ENCODE measurements at regions not wholly inside any gene's neighbourhood (a gene's known extent, or its start where the extent isn't known, plus 50 kb on each side); places are given as distances from the start of the nearest gene placed in this dataset.

DNA sequence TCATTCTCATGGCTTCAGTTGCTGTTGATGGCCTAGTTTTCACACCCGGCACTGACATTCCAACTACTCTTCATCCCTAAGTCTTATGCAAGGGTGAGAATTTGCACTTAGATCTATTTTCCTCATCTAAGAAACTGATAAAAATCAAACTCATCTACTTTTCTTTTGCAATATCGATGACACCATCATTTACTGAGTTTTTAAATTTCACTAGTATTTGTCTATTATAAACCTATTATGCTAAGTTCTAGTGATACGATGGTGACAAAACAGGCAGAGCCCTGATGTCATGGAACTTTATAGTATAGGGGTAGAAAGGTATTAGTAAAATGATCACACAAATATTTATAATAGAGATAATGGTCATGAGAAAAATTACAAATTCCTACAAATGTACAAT, 167.9 kb upstream of the CITED2 start:
- peaks cover 2% of the 10 kb centered on the region for H3K27me3 Mint-ChIP-seq (ENCODE audit: insufficient read depth)
- no peaks in the 10 kb centered on the region for H3K36me3 Mint-ChIP-seq (ENCODE audit: low read depth)
- Histone ChIP-seq H3K27me3 (ENCODE audit: control insufficient read depth, insufficient read depth, low read length, poor library complexity, severe bottlenecking) (no peaks in the 10 kb centered on the region), H3K27ac (ENCODE audit: low read depth, low read length) (no peak overlapping the region), H3K9ac (ENCODE audit: extremely low read depth, low read length, poor library complexity, severe bottlenecking) (no peak overlapping the region), H3K36me3 (ENCODE audit: control insufficient read depth, insufficient read depth, low read length) (no peaks in the 10 kb centered on the region), H3K4me3 (ENCODE audit: low read length) (no peak overlapping the region), H3K9me3 (ENCODE audit: control insufficient read depth, low read length) (no peaks in the 10 kb centered on the region), H3K4me1 (ENCODE audit: control insufficient read depth, insufficient read depth, low read length) (peaks cover 9% of the 10 kb centered on the region)
- TF ChIP-seq, protein P1, sequence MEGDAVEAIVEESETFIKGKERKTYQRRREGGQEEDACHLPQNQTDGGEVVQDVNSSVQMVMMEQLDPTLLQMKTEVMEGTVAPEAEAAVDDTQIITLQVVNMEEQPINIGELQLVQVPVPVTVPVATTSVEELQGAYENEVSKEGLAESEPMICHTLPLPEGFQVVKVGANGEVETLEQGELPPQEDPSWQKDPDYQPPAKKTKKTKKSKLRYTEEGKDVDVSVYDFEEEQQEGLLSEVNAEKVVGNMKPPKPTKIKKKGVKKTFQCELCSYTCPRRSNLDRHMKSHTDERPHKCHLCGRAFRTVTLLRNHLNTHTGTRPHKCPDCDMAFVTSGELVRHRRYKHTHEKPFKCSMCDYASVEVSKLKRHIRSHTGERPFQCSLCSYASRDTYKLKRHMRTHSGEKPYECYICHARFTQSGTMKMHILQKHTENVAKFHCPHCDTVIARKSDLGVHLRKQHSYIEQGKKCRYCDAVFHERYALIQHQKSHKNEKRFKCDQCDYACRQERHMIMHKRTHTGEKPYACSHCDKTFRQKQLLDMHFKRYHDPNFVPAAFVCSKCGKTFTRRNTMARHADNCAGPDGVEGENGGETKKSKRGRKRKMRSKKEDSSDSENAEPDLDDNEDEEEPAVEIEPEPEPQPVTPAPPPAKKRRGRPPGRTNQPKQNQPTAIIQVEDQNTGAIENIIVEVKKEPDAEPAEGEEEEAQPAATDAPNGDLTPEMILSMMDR (conservative IDR thresholded peaks at IDR 0.05): no peak
- H3K27ac Mint-ChIP-seq: no peak overlapping the region
- 85% methylated on average over 1 of the region's 3 CpGs; no CpG with 5 or more reads in 1 of the 2 experiments for WGBS, 2 experiments (ENCODE audit: insufficient coverage in 1 of 2, insufficient read length in 1 of 2)
- no peak for DNase-seq
- no peak overlapping the region for H3K4me3 Mint-ChIP-seq
- H3K4me1 Mint-ChIP-seq: peaks cover 42% of the 10 kb centered on the region
- no peaks in the 10 kb centered on the region for H3K9me3 Mint-ChIP-seq

DNA sequence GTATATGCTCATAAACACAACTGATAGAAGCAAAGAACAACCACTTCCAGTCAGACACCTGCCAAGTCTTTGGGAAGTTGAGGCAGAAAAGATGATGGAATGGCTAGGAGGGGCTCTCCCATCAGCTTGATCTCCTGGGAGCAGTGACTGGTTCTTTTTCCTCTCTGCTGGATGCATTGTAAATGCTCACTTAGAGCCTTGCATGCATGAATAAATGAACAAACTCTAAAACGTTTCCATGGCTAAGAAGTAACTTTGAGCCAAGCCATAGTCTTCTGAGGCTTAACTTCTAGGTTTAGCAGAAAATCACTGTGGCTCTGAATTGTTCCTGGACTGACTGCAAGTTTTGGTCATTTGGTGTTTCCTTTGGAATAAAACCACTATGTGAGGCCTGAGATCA, 166.4 kb upstream of the CITED2 start:
- Histone ChIP-seq H3K4me1 (ENCODE audit: control insufficient read depth, insufficient read depth, low read length) (peaks cover 9% of the 10 kb centered on the region), H3K4me3 (ENCODE audit: low read length) (no peak overlapping the region), H3K36me3 (ENCODE audit: control insufficient read depth, insufficient read depth, low read length) (no peaks in the 10 kb centered on the region), H3K27me3 (ENCODE audit: control insufficient read depth, insufficient read depth, low read length, poor library complexity, severe bottlenecking) (no peaks in the 10 kb centered on the region), H3K9ac (ENCODE audit: extremely low read depth, low read length, poor library complexity, severe bottlenecking) (no peak overlapping the region), H3K9me3 (ENCODE audit: control insufficient read depth, low read length) (no peaks in the 10 kb centered on the region), H3K27ac (ENCODE audit: low read depth, low read length) (no peak overlapping the region)
- no peak for DNase-seq
- Mint-ChIP-seq H3K36me3 (ENCODE audit: low read depth) (no peaks in the 10 kb centered on the region), H3K9me3 (no peaks in the 10 kb centered on the region), H3K27ac (no peak overlapping the region), H3K4me3 (no peak overlapping the region), H3K27me3 (ENCODE audit: insufficient read depth) (peaks cover 5% of the 10 kb centered on the region), H3K4me1 (peaks cover 41% of the 10 kb centered on the region)
- TF ChIP-seq, protein P1 (conservative IDR thresholded peaks at IDR 0.05): no peak
- 57 to 69% methylated on average over 1 of the region's 1 CpG for WGBS, 2 experiments (ENCODE audit: insufficient coverage in 1 of 2, insufficient read length in 1 of 2)

DNA sequence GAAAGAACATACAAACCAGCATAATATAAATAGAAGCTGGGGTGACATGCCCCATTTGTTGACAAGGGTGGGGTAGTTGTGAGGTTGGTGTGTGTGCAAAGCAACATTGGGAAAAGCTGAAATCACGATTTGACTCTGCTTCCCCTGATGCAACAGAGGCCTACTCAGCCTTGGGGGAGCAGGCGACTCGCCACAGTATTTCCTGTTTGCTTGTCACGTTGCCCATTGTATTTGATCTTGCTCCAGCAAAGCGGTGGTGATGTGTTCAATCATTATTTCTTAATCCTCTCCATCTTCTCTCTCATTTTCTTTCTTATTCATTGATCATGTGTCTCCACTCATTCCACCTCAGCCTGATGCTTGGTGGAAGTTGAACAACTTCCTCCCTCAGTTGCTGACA, 165.8 kb upstream of the CITED2 start:
- H3K27ac ChIP-seq (ENCODE audit: low read depth, low read length): no peak overlapping the region
- DNase-seq: no peak
- WGBS, 2 experiments (ENCODE audit: insufficient coverage in 1 of 2, insufficient read length in 1 of 2): 85 to 91% methylated on average over 4 to 5 of the region's 5 CpGs
- Mint-ChIP-seq H3K36me3 (ENCODE audit: low read depth) (no peaks in the 10 kb centered on the region), H3K27ac (no peak overlapping the region), H3K4me3 (no peak overlapping the region), H3K27me3 (ENCODE audit: insufficient read depth) (peaks cover 5% of the 10 kb centered on the region), H3K9me3 (no peaks in the 10 kb centered on the region), H3K4me1 (peaks cover 37% of the 10 kb centered on the region)
- H3K4me3 ChIP-seq (ENCODE audit: low read length): no peak overlapping the region
- TF ChIP-seq, protein P1 (conservative IDR thresholded peaks at IDR 0.05): no peak
- H3K27me3 ChIP-seq (ENCODE audit: control insufficient read depth, insufficient read depth, low read length, poor library complexity, severe bottlenecking): no peaks in the 10 kb centered on the region
- H3K9ac ChIP-seq (ENCODE audit: extremely low read depth, low read length, poor library complexity, severe bottlenecking): no peak overlapping the region
- no peaks in the 10 kb centered on the region for H3K36me3 ChIP-seq (ENCODE audit: control insufficient read depth, insufficient read depth, low read length)
- no peaks in the 10 kb centered on the region for H3K9me3 ChIP-seq (ENCODE audit: control insufficient read depth, low read length)
- peaks cover 9% of the 10 kb centered on the region for H3K4me1 ChIP-seq (ENCODE audit: control insufficient read depth, insufficient read depth, low read length)

Measured in endodermal cell (in vitro differentiated cells).